Nephron (organoid): ENCODE measurements at regions not wholly inside any gene's neighbourhood (a gene's known extent, or its start where the extent isn't known, plus 50 kb on each side); places are given as distances from the start of the nearest gene placed in this dataset.
"Not testable (repeated sequence)": the region's sequence is repeated elsewhere in the genome, so short reads cannot be mapped to it uniquely, and the experiment has no call there.

Experiments
- H3K27ac Mint-ChIP-seq, 3 experiments: 2 replicates each; pipeline ENCODE4 v1.8.0; 2020; ENCODE audit warnings: mixed read lengths in 3 of 3, mild to moderate bottlenecking in 2 of 3, moderate library complexity in 1 of 3
- H3K27me3 Mint-ChIP-seq: 2 replicates; pipeline ENCODE4 v1.8.0; 2021; ENCODE audit warnings: low read depth, mild to moderate bottlenecking, moderate library complexity, mixed read lengths
- H3K36me3 Mint-ChIP-seq: 2 replicates; pipeline ENCODE4 v1.8.0; 2020; ENCODE audit warnings: low read depth, mixed read lengths
- H3K4me1 Mint-ChIP-seq: 2 replicates; pipeline ENCODE4 v1.8.0; 2020; ENCODE audit warnings: mixed read lengths
- H3K4me3 Mint-ChIP-seq, 3 experiments: 2 replicates each; pipeline ENCODE4 v1.8.0; 2020; ENCODE audit warnings: mild to moderate bottlenecking in 3 of 3, mixed read lengths in 3 of 3, moderate library complexity in 2 of 3
- H3K9me3 Mint-ChIP-seq: 2 replicates; pipeline ENCODE4 v1.8.0; 2020; ENCODE audit warnings: mixed read lengths
- CTCF ChIP-seq, 3 experiments: fragments of 200-600 bp; sonication (generic); IDR thresholded peaks; one replicate each; pipeline ENCODE4 v1.5.0; 2021; ENCODE audit warnings: antibody characterized with exemption in 3 of 3; ENCODE audit not compliant: unreplicated experiment in 3 of 3

GRCh38 chr7:120079022-120079421, 194.0 kb upstream of the KCND2 start:
- Mint-ChIP-seq H3K4me3 (no peak overlapping the region), H3K27me3 (no peaks in the 10 kb centered on the region), H3K27ac (no peak overlapping the region), H3K4me1 (no peaks in the 10 kb centered on the region), H3K36me3 (no peaks in the 10 kb centered on the region), H3K9me3 (no peaks in the 10 kb centered on the region)
- no peak for TF ChIP-seq CTCF (IDR thresholded peaks at IDR 0.05; ENCODE audit: unreplicated experiment in 3 of 3)

DNA sequence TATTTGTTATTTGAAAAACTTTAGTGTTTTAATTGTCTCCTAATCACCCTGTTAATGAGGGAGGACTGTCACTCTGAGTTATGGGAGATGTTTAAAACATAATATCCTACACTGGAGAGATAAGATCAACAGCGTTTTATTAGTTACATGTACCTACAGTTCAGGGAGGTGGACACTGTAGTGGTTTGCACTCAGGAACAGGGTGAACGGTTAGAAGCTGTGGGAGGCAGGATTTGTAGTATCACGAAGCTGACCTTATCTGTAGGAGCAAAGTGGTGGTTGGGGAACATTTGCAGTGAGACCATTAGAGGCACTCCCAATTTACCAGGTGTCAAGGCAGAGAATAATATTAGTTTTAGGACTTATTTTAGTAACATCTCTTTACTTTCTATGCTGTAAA, 193.3 kb upstream of the KCND2 start:
- no peaks in the 10 kb centered on the region for H3K27me3 Mint-ChIP-seq
- no peak overlapping the region for H3K4me3 Mint-ChIP-seq

DNA sequence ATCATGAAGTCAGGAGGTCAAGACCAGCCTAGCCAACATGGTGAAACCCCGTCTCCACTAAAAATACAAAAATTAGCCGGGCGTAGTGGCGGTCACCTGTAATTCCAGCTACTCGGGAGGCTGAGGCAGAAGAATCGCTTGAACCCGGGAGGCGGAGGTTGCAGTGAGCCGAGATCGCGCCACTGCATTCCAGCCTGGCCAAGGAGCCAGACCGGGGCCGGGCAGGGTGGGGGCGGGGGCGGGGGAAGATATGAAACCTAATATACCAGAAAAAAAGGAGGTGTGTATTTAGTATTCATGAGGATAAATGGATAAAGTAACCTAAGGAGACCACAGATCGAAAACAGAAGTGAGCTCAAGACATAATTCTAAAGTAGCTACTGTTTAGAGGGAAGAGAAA, 186.5 kb upstream of the KCND2 start:
- not testable (repeated sequence) for H3K36me3 Mint-ChIP-seq, H3K9me3 Mint-ChIP-seq, H3K4me3 Mint-ChIP-seq, H3K27ac Mint-ChIP-seq, H3K4me1 Mint-ChIP-seq, H3K27me3 Mint-ChIP-seq

More for the DNA sequence above, 193.3 kb upstream of the KCND2 start:
- Mint-ChIP-seq H3K9me3 (no peaks in the 10 kb centered on the region), H3K27ac (peak overlapping the region in 1 of 3 experiments; percentile 15), H3K4me1 (no peaks in the 10 kb centered on the region), H3K36me3 (no peaks in the 10 kb centered on the region)
- no peak for TF ChIP-seq CTCF (IDR thresholded peaks at IDR 0.05; ENCODE audit: unreplicated experiment in 3 of 3)

DNA sequence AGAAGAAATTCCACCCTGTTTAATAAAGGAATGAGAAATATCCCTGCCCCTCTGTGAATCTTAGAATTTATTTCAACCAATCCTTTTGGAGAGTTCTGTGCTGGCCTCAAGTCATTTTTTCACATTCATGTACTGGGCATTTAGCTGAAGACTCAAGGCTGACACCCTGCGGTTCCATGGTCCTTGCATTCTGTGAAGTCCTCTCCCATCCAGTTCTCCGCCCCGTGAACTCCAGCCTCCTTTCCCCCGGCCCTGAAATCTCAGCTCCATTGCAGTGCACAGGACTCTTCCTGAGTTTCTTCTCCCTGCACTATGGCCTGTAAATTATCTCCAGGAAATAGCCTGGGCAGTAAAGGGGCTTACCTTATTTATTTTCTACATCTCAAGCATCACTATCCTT, 183.0 kb upstream of the KCND2 start:
- no peak overlapping the region for H3K27ac Mint-ChIP-seq

GRCh38 chr7:120091807-120092206, 181.2 kb upstream of the KCND2 start:
- no peaks in the 10 kb centered on the region for H3K36me3 Mint-ChIP-seq
- H3K9me3 Mint-ChIP-seq: no peaks in the 10 kb centered on the region
- H3K4me3 Mint-ChIP-seq: no peak overlapping the region
- H3K27me3 Mint-ChIP-seq: no peaks in the 10 kb centered on the region
- H3K4me1 Mint-ChIP-seq: no peaks in the 10 kb centered on the region
- no peak for TF ChIP-seq CTCF (IDR thresholded peaks at IDR 0.05; ENCODE audit: unreplicated experiment in 3 of 3)
- no peak overlapping the region for H3K27ac Mint-ChIP-seq

More for the DNA sequence above, 183.0 kb upstream of the KCND2 start:
- H3K36me3 Mint-ChIP-seq: no peaks in the 10 kb centered on the region
- no peak for TF ChIP-seq CTCF (IDR thresholded peaks at IDR 0.05; ENCODE audit: unreplicated experiment in 3 of 3)
- no peaks in the 10 kb centered on the region for H3K4me1 Mint-ChIP-seq
- H3K4me3 Mint-ChIP-seq: no peak overlapping the region
- no peaks in the 10 kb centered on the region for H3K27me3 Mint-ChIP-seq
- H3K9me3 Mint-ChIP-seq: no peaks in the 10 kb centered on the region

DNA sequence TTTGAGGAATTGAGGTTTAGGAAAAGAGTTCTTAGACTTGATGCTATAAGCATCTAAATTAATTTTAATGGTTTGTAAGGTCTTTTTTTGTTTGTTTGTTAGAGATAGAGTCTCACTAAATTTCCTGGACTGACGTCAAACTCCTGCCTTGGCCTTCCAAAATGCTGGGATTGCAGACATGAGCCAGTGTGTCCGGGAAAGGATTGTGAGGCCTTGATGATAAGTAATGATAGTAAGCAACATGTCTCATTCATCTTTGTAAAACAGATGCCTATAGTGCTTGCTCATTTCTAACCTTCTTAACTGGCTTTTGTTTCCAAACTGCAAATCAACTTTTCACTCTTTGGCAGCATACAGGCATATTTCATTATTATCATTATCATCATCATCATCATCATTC, 176.0 kb upstream of the KCND2 start:
- no peak for TF ChIP-seq CTCF (IDR thresholded peaks at IDR 0.05; ENCODE audit: unreplicated experiment in 3 of 3)
- Mint-ChIP-seq H3K36me3 (no peaks in the 10 kb centered on the region), H3K27me3 (no peaks in the 10 kb centered on the region), H3K27ac (no peak overlapping the region), H3K4me3 (no peak overlapping the region), H3K9me3 (no peaks in the 10 kb centered on the region), H3K4me1 (no peaks in the 10 kb centered on the region)
